HG03066 (cell line): ENCODE measurements at regions not wholly inside any gene's neighbourhood (a gene's known extent, or its start where the extent isn't known, plus 50 kb on each side); places are given as distances from the start of the nearest gene placed in this dataset.
"Not testable (repeated sequence)": the region's sequence is repeated elsewhere in the genome, so short reads cannot be mapped to it uniquely, and the experiment has no call there.

ENCODE experiments used
- ATAC-seq: cut with Tn5 transposase; IDR thresholded peaks from one replicate; pipeline ENCODE4 v1.9.1; 2021; ENCODE audit warnings: low read depth; ENCODE audit not compliant: unreplicated experiment

- ATAC-seq, result no peak
Measured at GRCh38 chr14:49160983-49161382, 425.2 kb downstream of the RPS29 start.

- no peak for ATAC-seq
Measured at GRCh38 chr14:49159081-49159480, 427.1 kb downstream of the RPS29 start.

GRCh38 chr14:49139593-49139992 is 446.6 kb downstream of the RPS29 start:
- ATAC-seq, result no peak

GRCh38 chr14:49134940-49135339 is 451.2 kb downstream of the RPS29 start:
- ATAC-seq, result no peak

- no peak for ATAC-seq
Measured at GRCh38 chr14:49121246-49121645, 464.9 kb downstream of the RPS29 start.

GRCh38 chr14:49114161-49114893 is 471.9 kb downstream of the RPS29 start:
- no peak for ATAC-seq

- no peak for ATAC-seq
Measured at GRCh38 chr14:49106741-49107667, 479.2 kb downstream of the RPS29 start.

GRCh38 chr14:49105956-49106355 is 480.2 kb downstream of the RPS29 start:
- ATAC-seq, result no peak

- no peak for ATAC-seq
Measured at GRCh38 chr14:49105512-49105911, 480.7 kb downstream of the RPS29 start.

- ATAC-seq, result no peak
Measured at GRCh38 chr14:49092345-49092744, 493.8 kb downstream of the RPS29 start.

GRCh38 chr14:49089107-49089506 is 497.1 kb downstream of the RPS29 start:
- no peak for ATAC-seq

GRCh38 chr14:49073292-49073691 is 512.9 kb downstream of the RPS29 start:
- not testable (repeated sequence) for ATAC-seq

GRCh38 chr14:49058511-49058910 is 527.7 kb downstream of the RPS29 start:
- ATAC-seq, result no peak

GRCh38 chr14:49057838-49058510 is 528.2 kb downstream of the RPS29 start:
- no peak for ATAC-seq

- no peak for ATAC-seq
Measured at GRCh38 chr14:49056021-49056420, 530.2 kb downstream of the RPS29 start.

GRCh38 chr14:49052521-49052920 is 533.7 kb downstream of the RPS29 start:
- ATAC-seq, result no peak

- no peak for ATAC-seq
Measured at GRCh38 chr14:49051328-49052060, 534.7 kb downstream of the RPS29 start.

- ATAC-seq, result no peak
Measured at GRCh38 chr14:49050822-49051221, 535.4 kb downstream of the RPS29 start.

- no peak for ATAC-seq
Measured at GRCh38 chr14:49049711-49050110, 536.5 kb downstream of the RPS29 start.

GRCh38 chr14:49044981-49045380 is 541.2 kb downstream of the RPS29 start:
- no peak for ATAC-seq
